Activated T-helper 9 cell treated with anti-CD3 and anti-CD28 coated beads, Interleukin-2, amount 50 U/mL, for 16 hours (primary cell): ENCODE measurements at regions not wholly inside any gene's neighbourhood (a gene's known extent, or its start where the extent isn't known, plus 50 kb on each side); places are given as distances from the start of the nearest gene placed in this dataset.
"Not testable (repeated sequence)": the region's sequence is repeated elsewhere in the genome, so short reads cannot be mapped to it uniquely, and the experiment has no call there.

Experiments
- DNase-seq: peaks from one replicate; pipeline ENCODE4 v3.0.0-alpha.2; 2020; ENCODE audit warnings: low read depth

GRCh38 chrX:122218666-122219065 lies 965.4 kb upstream of the GRIA3 start:
- no peak for DNase-seq

- DNase-seq: no peak
Observed at GRCh38 chrX:122219226-122219625, 964.9 kb upstream of the GRIA3 start.

GRCh38 chrX:122219735-122220134 lies 964.3 kb upstream of the GRIA3 start:
- no peak for DNase-seq

- no peak for DNase-seq
Observed at GRCh38 chrX:122220644-122221373, 963.3 kb upstream of the GRIA3 start.

- DNase-seq: not testable (repeated sequence)
Observed at GRCh38 chrX:122221810-122222209, 962.3 kb upstream of the GRIA3 start.

- DNase-seq: not testable (repeated sequence)
Observed at GRCh38 chrX:122224137-122224536, 959.9 kb upstream of the GRIA3 start.

- no peak for DNase-seq
Observed at GRCh38 chrX:122238801-122239200, 945.3 kb upstream of the GRIA3 start.

GRCh38 chrX:122241959-122242358 lies 942.1 kb upstream of the GRIA3 start:
- DNase-seq: no peak

- DNase-seq: no peak
Observed at GRCh38 chrX:122244080-122244479, 940.0 kb upstream of the GRIA3 start.

GRCh38 chrX:122245175-122245574 lies 938.9 kb upstream of the GRIA3 start:
- DNase-seq: no peak

- no peak for DNase-seq
Observed at GRCh38 chrX:122245943-122246342, 938.1 kb upstream of the GRIA3 start.

- no peak for DNase-seq
Observed at GRCh38 chrX:122246937-122247336, 937.1 kb upstream of the GRIA3 start.

GRCh38 chrX:122248681-122249080 lies 935.4 kb upstream of the GRIA3 start:
- DNase-seq: no peak

GRCh38 chrX:122252454-122252853 lies 931.6 kb upstream of the GRIA3 start:
- DNase-seq: no peak

- DNase-seq: no peak
Observed at GRCh38 chrX:122268353-122268752, 915.7 kb upstream of the GRIA3 start.

- no peak for DNase-seq
Observed at GRCh38 chrX:122269243-122269781, 914.8 kb upstream of the GRIA3 start.

GRCh38 chrX:122270809-122271494 lies 913.1 kb upstream of the GRIA3 start:
- no peak for DNase-seq

GRCh38 chrX:122272011-122272410 lies 912.1 kb upstream of the GRIA3 start:
- DNase-seq: no peak

GRCh38 chrX:122279746-122280145 lies 904.3 kb upstream of the GRIA3 start:
- DNase-seq: no peak

- DNase-seq: not testable (repeated sequence)
Observed at GRCh38 chrX:122299822-122300221, 884.3 kb upstream of the GRIA3 start.

GRCh38 chrX:122301491-122301890 lies 882.6 kb upstream of the GRIA3 start:
- no peak for DNase-seq

GRCh38 chrX:122303761-122304160 lies 880.3 kb upstream of the GRIA3 start:
- DNase-seq: no peak

GRCh38 chrX:122344816-122345215 lies 839.3 kb upstream of the GRIA3 start:
- DNase-seq: no peak
